ENCODE measurements at regions not wholly inside any gene's neighbourhood (a gene's known extent, or its start where the extent isn't known, plus 50 kb on each side); places are given as distances from the start of the nearest gene placed in this dataset.

- H3K27ac ChIP-seq, result no peak overlapping the region
- TF ChIP-seq ZFX (IDR thresholded peaks at IDR 0.05), result no peak
- peak; percentile 79 for TF ChIP-seq CTCF (conservative IDR thresholded peaks at IDR 0.05)
Observed at GRCh38 chr2:4762951-4763376, 929.2 kb upstream of the SOX11 start.

- no peak for TF ChIP-seq CTCF (conservative IDR thresholded peaks at IDR 0.05)
- no peak for TF ChIP-seq ZFX (IDR thresholded peaks at IDR 0.05)
- no peak overlapping the region for H3K27ac ChIP-seq
Observed at GRCh38 chr2:4765787-4766530, 926.2 kb upstream of the SOX11 start.

- TF ChIP-seq CTCF (conservative IDR thresholded peaks at IDR 0.05), result no peak
- TF ChIP-seq ZFX (IDR thresholded peaks at IDR 0.05), result no peak
- H3K27ac ChIP-seq, result no peak overlapping the region
Observed at GRCh38 chr2:4775668-4776067, 916.5 kb upstream of the SOX11 start.

GRCh38 chr2:4780679-4781078, 911.5 kb upstream of the SOX11 start:
- no peak overlapping the region for H3K27ac ChIP-seq
- TF ChIP-seq CTCF (conservative IDR thresholded peaks at IDR 0.05), result no peak
- TF ChIP-seq ZFX (IDR thresholded peaks at IDR 0.05), result no peak

GRCh38 chr2:4782647-4783046, 909.5 kb upstream of the SOX11 start:
- no peak for TF ChIP-seq CTCF (conservative IDR thresholded peaks at IDR 0.05)
- no peak for TF ChIP-seq ZFX (IDR thresholded peaks at IDR 0.05)
- no peak overlapping the region for H3K27ac ChIP-seq

GRCh38 chr2:4791488-4791887, 900.7 kb upstream of the SOX11 start:
- H3K27ac ChIP-seq, result no peak overlapping the region
- TF ChIP-seq ZFX (IDR thresholded peaks at IDR 0.05), result no peak
- no peak for TF ChIP-seq CTCF (conservative IDR thresholded peaks at IDR 0.05)

- TF ChIP-seq ZFX (IDR thresholded peaks at IDR 0.05), result no peak
- TF ChIP-seq CTCF (conservative IDR thresholded peaks at IDR 0.05), result no peak
- H3K27ac ChIP-seq, result no peak overlapping the region
Observed at GRCh38 chr2:4792126-4792525, 900.1 kb upstream of the SOX11 start.

All from C4-2B (cell line).